A549 (cell line): ENCODE measurements at regions not wholly inside any gene's neighbourhood (a gene's known extent, or its start where the extent isn't known, plus 50 kb on each side); places are given as distances from the start of the nearest gene placed in this dataset.

Experiments
- CHD2 ChIP-seq: fragments of 150-350 bp; IDR thresholded peaks from 2 replicates; pipeline ENCODE4 v1.6.1; 2014; ENCODE audit warnings: low read length; ENCODE audit not compliant: partially characterized antibody
- EP300 ChIP-seq, 2 experiments: fragments of >200 bp; sonication (Bioruptor Twin); formaldehyde crosslinking; IDR thresholded peaks; 2 replicates in 1 of 2; 3 replicates in 1 of 2; pipeline ENCODE4 v1.6.1; 2016 to 2017
- GATA3 ChIP-seq: IDR thresholded peaks from 2 replicates; pipeline ENCODE4 v1.6.1; 2012; ENCODE audit warnings: borderline replicate concordance
- HMGXB4 ChIP-seq: fragments of 250-450 bp; sonication (Bioruptor Pico); IDR thresholded peaks from 2 replicates; pipeline ENCODE4 v1.5.0; 2021; ENCODE audit warnings: mild to moderate bottlenecking, moderate library complexity, borderline replicate concordance
- POLR2A ChIP-seq: IDR thresholded peaks from 2 replicates; pipeline ENCODE4 v1.6.1; 2012; ENCODE audit warnings: mild to moderate bottlenecking, low read length
- RAD21 ChIP-seq, 2 experiments: fragments of >200 bp in 1 of 2; sonication (Bioruptor Twin) in 1 of 2; formaldehyde crosslinking in 1 of 2; IDR thresholded peaks in 1 of 2; conservative IDR thresholded peaks in 1 of 2; 2 replicates in 1 of 2; 3 replicates in 1 of 2; pipeline ENCODE4 v1.6.1; 2012 to 2018; ENCODE audit warnings: inconsistent platforms in 1 of 2
- REST ChIP-seq: fragments of 200-600 bp; sonication (generic); IDR thresholded peaks from 2 replicates; pipeline ENCODE4 v1.6.1; 2016; ENCODE audit warnings: antibody characterized with exemption, mild to moderate bottlenecking, moderate library complexity
- RFX5 ChIP-seq: fragments of 450-650 bp; IDR thresholded peaks from 2 replicates; pipeline ENCODE4 v1.7.1; 2014; ENCODE audit warnings: antibody characterized with exemption, mild to moderate bottlenecking, moderate library complexity
- SMC3 ChIP-seq: fragments of >200 bp; sonication (Bioruptor Twin); formaldehyde crosslinking; IDR thresholded peaks from 3 replicates; pipeline ENCODE4 v1.6.1; 2018; ENCODE audit warnings: inconsistent platforms
- TF ChIP-seq, protein P1 (sequence below): fragments of >200 bp; sonication (Bioruptor Twin); formaldehyde crosslinking; IDR thresholded peaks from 3 replicates; pipeline ENCODE4 v1.5.1; 2016

GRCh38 chr9:108166519-108166918 is 677.0 kb upstream of the KLF4 start:
- TF ChIP-seq GATA3 (no peak), HMGXB4 (CRISPR knock-in tag) (no peak), REST (no peak), EP300 (IDR thresholded peaks at IDR 0.05) (no peak), CHD2 (no peak), SMC3 (no peak), RFX5 (no peak), RAD21 (conservative IDR thresholded peaks at IDR 0.05 in 1 of 2, IDR thresholded peaks at IDR 0.05 in 1 of 2) (no peak), POLR2A (no peak)
- TF ChIP-seq, protein P1, sequence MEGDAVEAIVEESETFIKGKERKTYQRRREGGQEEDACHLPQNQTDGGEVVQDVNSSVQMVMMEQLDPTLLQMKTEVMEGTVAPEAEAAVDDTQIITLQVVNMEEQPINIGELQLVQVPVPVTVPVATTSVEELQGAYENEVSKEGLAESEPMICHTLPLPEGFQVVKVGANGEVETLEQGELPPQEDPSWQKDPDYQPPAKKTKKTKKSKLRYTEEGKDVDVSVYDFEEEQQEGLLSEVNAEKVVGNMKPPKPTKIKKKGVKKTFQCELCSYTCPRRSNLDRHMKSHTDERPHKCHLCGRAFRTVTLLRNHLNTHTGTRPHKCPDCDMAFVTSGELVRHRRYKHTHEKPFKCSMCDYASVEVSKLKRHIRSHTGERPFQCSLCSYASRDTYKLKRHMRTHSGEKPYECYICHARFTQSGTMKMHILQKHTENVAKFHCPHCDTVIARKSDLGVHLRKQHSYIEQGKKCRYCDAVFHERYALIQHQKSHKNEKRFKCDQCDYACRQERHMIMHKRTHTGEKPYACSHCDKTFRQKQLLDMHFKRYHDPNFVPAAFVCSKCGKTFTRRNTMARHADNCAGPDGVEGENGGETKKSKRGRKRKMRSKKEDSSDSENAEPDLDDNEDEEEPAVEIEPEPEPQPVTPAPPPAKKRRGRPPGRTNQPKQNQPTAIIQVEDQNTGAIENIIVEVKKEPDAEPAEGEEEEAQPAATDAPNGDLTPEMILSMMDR, result no peak
